ENCODE measurements at regions not wholly inside any gene's neighbourhood (a gene's known extent, or its start where the extent isn't known, plus 50 kb on each side); places are given as distances from the start of the nearest gene placed in this dataset.

GRCh38 chr13:73635166-73635787 lies 498.9 kb downstream of the KLF12 start:
- no peaks in the 10 kb centered on the region for H3K9me3 ChIP-seq (ENCODE audit: low read depth, low read length)
- H3K4me3 ChIP-seq, result no peak overlapping the region
- H3K36me3 ChIP-seq (ENCODE audit: insufficient read depth, low read length), result no peaks in the 10 kb centered on the region
- no peak overlapping the region for H3K9ac ChIP-seq (ENCODE audit: insufficient read length)
- no peak for TF ChIP-seq FOXP2 (optimal IDR thresholded peaks at IDR 0.05; ENCODE audit: control extremely low read depth, extremely low read length, insufficient read depth)
- TF ChIP-seq POLR2AphosphoS5 (IDR thresholded peaks at IDR 0.05; ENCODE audit: borderline replicate concordance, low read depth, low read length), result no peak
- TF ChIP-seq EZH2 (IDR thresholded peaks at IDR 0.05), result no peak
- no peak overlapping the region for H3K27ac ChIP-seq
- DNase-seq (ENCODE audit: low read depth, low spot score), result no peak

- TF ChIP-seq FOXP2 (optimal IDR thresholded peaks at IDR 0.05; ENCODE audit: control extremely low read depth, extremely low read length, insufficient read depth) (no peak), EZH2 (IDR thresholded peaks at IDR 0.05) (no peak), POLR2AphosphoS5 (IDR thresholded peaks at IDR 0.05; ENCODE audit: borderline replicate concordance, low read depth, low read length) (no peak)
- no peak overlapping the region for H3K27ac ChIP-seq
- H3K9me3 ChIP-seq (ENCODE audit: low read depth, low read length), result no peaks in the 10 kb centered on the region
- no peak overlapping the region for H3K9ac ChIP-seq (ENCODE audit: insufficient read length)
- no peak for DNase-seq (ENCODE audit: low read depth, low spot score)
- no peaks in the 10 kb centered on the region for H3K36me3 ChIP-seq (ENCODE audit: insufficient read depth, low read length)
- H3K4me3 ChIP-seq, result no peak overlapping the region
Observed at GRCh38 chr13:73633817-73634460, 500.3 kb downstream of the KLF12 start.

GRCh38 chr13:73631411-73631810 lies 502.8 kb downstream of the KLF12 start:
- H3K4me3 ChIP-seq, result no peak overlapping the region
- H3K27ac ChIP-seq, result no peak overlapping the region
- H3K36me3 ChIP-seq (ENCODE audit: insufficient read depth, low read length), result no peaks in the 10 kb centered on the region
- no peaks in the 10 kb centered on the region for H3K9me3 ChIP-seq (ENCODE audit: low read depth, low read length)
- TF ChIP-seq POLR2AphosphoS5 (IDR thresholded peaks at IDR 0.05; ENCODE audit: borderline replicate concordance, low read depth, low read length), result no peak
- no peak for TF ChIP-seq FOXP2 (optimal IDR thresholded peaks at IDR 0.05; ENCODE audit: control extremely low read depth, extremely low read length, insufficient read depth)
- TF ChIP-seq EZH2 (IDR thresholded peaks at IDR 0.05), result no peak
- DNase-seq (ENCODE audit: low read depth, low spot score), result no peak
- H3K9ac ChIP-seq (ENCODE audit: insufficient read length), result no peak overlapping the region

- TF ChIP-seq EZH2 (IDR thresholded peaks at IDR 0.05) (no peak), FOXP2 (optimal IDR thresholded peaks at IDR 0.05; ENCODE audit: control extremely low read depth, extremely low read length, insufficient read depth) (no peak), POLR2AphosphoS5 (IDR thresholded peaks at IDR 0.05; ENCODE audit: borderline replicate concordance, low read depth, low read length) (no peak)
- no peaks in the 10 kb centered on the region for H3K9me3 ChIP-seq (ENCODE audit: low read depth, low read length)
- no peak for DNase-seq (ENCODE audit: low read depth, low spot score)
- no peaks in the 10 kb centered on the region for H3K36me3 ChIP-seq (ENCODE audit: insufficient read depth, low read length)
- H3K27ac ChIP-seq, result no peak overlapping the region
- no peak overlapping the region for H3K9ac ChIP-seq (ENCODE audit: insufficient read length)
- no peak overlapping the region for H3K4me3 ChIP-seq
Observed at GRCh38 chr13:73625562-73626339, 508.5 kb downstream of the KLF12 start.

GRCh38 chr13:73623281-73623680 lies 510.9 kb downstream of the KLF12 start:
- Histone ChIP-seq H3K27ac (no peak overlapping the region), H3K9me3 (ENCODE audit: low read depth, low read length) (no peaks in the 10 kb centered on the region), H3K9ac (ENCODE audit: insufficient read length) (no peak overlapping the region), H3K4me3 (no peak overlapping the region), H3K36me3 (ENCODE audit: insufficient read depth, low read length) (no peaks in the 10 kb centered on the region)
- DNase-seq (ENCODE audit: low read depth, low spot score), result no peak
- TF ChIP-seq FOXP2 (optimal IDR thresholded peaks at IDR 0.05; ENCODE audit: control extremely low read depth, extremely low read length, insufficient read depth), result no peak

GRCh38 chr13:73622381-73622780 lies 511.8 kb downstream of the KLF12 start:
- no peak overlapping the region for H3K27ac ChIP-seq
- no peak overlapping the region for H3K4me3 ChIP-seq
- TF ChIP-seq EZH2 (IDR thresholded peaks at IDR 0.05) (no peak), POLR2AphosphoS5 (IDR thresholded peaks at IDR 0.05; ENCODE audit: borderline replicate concordance, low read depth, low read length) (no peak), FOXP2 (optimal IDR thresholded peaks at IDR 0.05; ENCODE audit: control extremely low read depth, extremely low read length, insufficient read depth) (no peak)
- H3K9me3 ChIP-seq (ENCODE audit: low read depth, low read length), result no peaks in the 10 kb centered on the region
- H3K9ac ChIP-seq (ENCODE audit: insufficient read length), result no peak overlapping the region
- no peaks in the 10 kb centered on the region for H3K36me3 ChIP-seq (ENCODE audit: insufficient read depth, low read length)
- no peak for DNase-seq (ENCODE audit: low read depth, low spot score)

- Histone ChIP-seq H3K9ac (ENCODE audit: insufficient read length) (no peak overlapping the region), H3K27ac (no peak overlapping the region), H3K9me3 (ENCODE audit: low read depth, low read length) (no peaks in the 10 kb centered on the region), H3K4me3 (no peak overlapping the region), H3K36me3 (ENCODE audit: insufficient read depth, low read length) (no peaks in the 10 kb centered on the region)
- DNase-seq (ENCODE audit: low read depth, low spot score), result no peak
- TF ChIP-seq EZH2 (IDR thresholded peaks at IDR 0.05) (no peak), POLR2AphosphoS5 (IDR thresholded peaks at IDR 0.05; ENCODE audit: borderline replicate concordance, low read depth, low read length) (no peak), FOXP2 (optimal IDR thresholded peaks at IDR 0.05; ENCODE audit: control extremely low read depth, extremely low read length, insufficient read depth) (no peak)
Observed at GRCh38 chr13:73618275-73618865, 515.8 kb downstream of the KLF12 start.

GRCh38 chr13:73616861-73617260 lies 517.3 kb downstream of the KLF12 start:
- DNase-seq (ENCODE audit: low read depth, low spot score), result no peak
- no peak overlapping the region for H3K9ac ChIP-seq (ENCODE audit: insufficient read length)
- H3K27ac ChIP-seq, result no peak overlapping the region
- TF ChIP-seq POLR2AphosphoS5 (IDR thresholded peaks at IDR 0.05; ENCODE audit: borderline replicate concordance, low read depth, low read length) (no peak), EZH2 (IDR thresholded peaks at IDR 0.05) (no peak), FOXP2 (optimal IDR thresholded peaks at IDR 0.05; ENCODE audit: control extremely low read depth, extremely low read length, insufficient read depth) (no peak)
- H3K4me3 ChIP-seq, result no peak overlapping the region
- no peaks in the 10 kb centered on the region for H3K36me3 ChIP-seq (ENCODE audit: insufficient read depth, low read length)
- no peaks in the 10 kb centered on the region for H3K9me3 ChIP-seq (ENCODE audit: low read depth, low read length)

Data from SK-N-MC (cell line).